Testis (tissue), 2 donors: ENCODE measurements at regions not wholly inside any gene's neighbourhood (a gene's known extent, or its start where the extent isn't known, plus 50 kb on each side); places are given as distances from the start of the nearest gene placed in this dataset.
"Not testable (repeated sequence)": the region's sequence is repeated elsewhere in the genome, so short reads cannot be mapped to it uniquely, and the experiment has no call there.

Source experiments
- DNase-seq: peaks from one replicate; pipeline ENCODE4 v3.0.0-alpha.2; 2019
- H3K27ac ChIP-seq, 2 donors: fragments of 200-600 bp; sonication (generic); one replicate each; pipeline ENCODE4 v1.5.1; 2019
- H3K27me3 ChIP-seq: fragments of 200-600 bp; sonication (generic); one replicate; pipeline ENCODE4 v1.5.1; 2019
- H3K36me3 ChIP-seq: fragments of 200-600 bp; sonication (generic); one replicate; pipeline ENCODE4 v1.5.1; 2017; ENCODE audit warnings: low read depth; ENCODE audit errors: missing control alignments
- H3K4me1 ChIP-seq: fragments of 200-600 bp; sonication (generic); one replicate; pipeline ENCODE4 v1.5.1; 2019
- H3K4me3 ChIP-seq, 2 donors: fragments of 200-600 bp; sonication (generic); one replicate each; pipeline ENCODE4 v1.5.1; 2017 to 2019
- H3K9me3 ChIP-seq: fragments of 200-600 bp; sonication (generic); one replicate; pipeline ENCODE4 v1.5.1; 2017
- POLR2A ChIP-seq: fragments of 450-650 bp; IDR thresholded peaks from one replicate; pipeline ENCODE4 v1.6.1; 2017; ENCODE audit warnings: antibody characterized with exemption, mild to moderate bottlenecking, moderate library complexity
- WGBS, 2 donors: methylation state at CpG; one replicate each; pipeline ENCODE4 v1.1.5; 2018; 5-methylcytosine and 5-hydroxymethylcytosine counted together
- intact Hi-C: fragments of 100-400 bp; cut with DNase I; formaldehyde crosslinking; loops from one replicate; pipeline ENCODE4 v1.15.1; 2023; ENCODE audit warnings: low total_unique reads
- TF ChIP-seq, protein P1 (sequence below), 3 experiments: fragments of 450-650 bp in 2 of 3; fragments of 200-600 bp in 1 of 3; sonication (generic) in 1 of 3; IDR thresholded peaks; one replicate each; pipeline ENCODE4 v1.5.1; 2016 to 2019; ENCODE audit warnings: antibody characterized with exemption in 3 of 3, mild to moderate bottlenecking in 2 of 3, moderate library complexity in 1 of 3

DNA sequence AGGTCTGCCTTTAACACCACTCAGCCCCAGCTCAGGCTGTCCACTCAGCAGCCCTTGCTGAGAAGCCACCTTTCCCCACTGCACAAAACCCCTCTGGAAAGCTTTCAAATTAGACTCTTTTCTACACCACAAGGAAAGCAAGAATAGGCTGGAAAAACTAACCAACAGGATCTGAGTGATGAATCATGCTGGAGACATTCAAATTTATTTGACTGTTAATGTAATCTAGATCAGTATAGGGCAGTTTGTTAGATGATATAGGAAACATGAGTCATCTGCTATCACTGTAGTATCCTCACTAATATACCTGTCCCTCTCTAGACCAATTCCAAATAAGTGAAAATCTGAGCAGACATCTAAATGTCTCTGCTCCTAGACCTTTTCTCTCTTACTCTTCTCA is 127.8 kb upstream of the PAM start:
- H3K27me3 ChIP-seq: no peaks in the 10 kb centered on the region
- intact Hi-C loops: no loop called here

DNA sequence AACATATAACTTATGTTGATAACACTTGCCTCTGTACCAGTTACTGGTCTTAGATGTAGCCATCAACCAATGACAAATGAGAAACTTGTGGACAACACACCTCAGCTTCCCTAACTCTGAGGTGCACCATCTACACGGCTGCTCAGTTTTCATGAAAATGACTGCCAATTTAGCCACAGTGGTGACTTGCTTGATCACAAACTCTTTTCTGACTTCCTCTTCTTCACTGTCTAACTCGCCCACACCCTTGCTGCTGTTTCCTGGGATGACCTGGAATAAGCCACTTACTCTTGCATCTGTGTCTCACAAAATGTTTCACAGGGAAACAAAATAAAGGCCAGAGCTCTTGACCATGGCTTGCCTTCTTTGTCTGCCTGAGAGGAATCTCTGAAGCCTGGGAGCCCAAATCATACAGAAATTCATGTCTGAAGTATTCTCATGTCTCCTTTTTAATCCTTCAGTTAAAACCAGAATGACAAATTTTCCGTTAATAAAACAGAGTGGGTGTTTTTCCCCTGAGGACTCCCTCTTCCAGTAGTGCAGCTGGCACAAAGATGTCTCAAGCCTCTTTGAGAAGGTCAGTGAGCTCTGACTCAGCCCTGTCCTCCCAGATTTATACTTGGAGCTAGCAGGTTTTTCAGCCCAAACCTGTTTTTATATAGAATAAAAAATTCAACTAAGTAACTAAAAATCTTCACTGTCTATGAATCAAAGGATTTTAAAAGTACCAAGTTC is 126.5 kb upstream of the PAM start:
- H3K9me3 ChIP-seq: no peaks in the 10 kb centered on the region
- H3K4me1 ChIP-seq: no peaks in the 10 kb centered on the region
- no peak for DNase-seq
- H3K4me3 ChIP-seq: no peak overlapping the region
- no peaks in the 10 kb centered on the region for H3K36me3 ChIP-seq
- no peak overlapping the region for H3K27ac ChIP-seq
- intact Hi-C loops: no loop called here
- H3K27me3 ChIP-seq: no peaks in the 10 kb centered on the region
- WGBS, 2 donors: 71 to 75% methylated on average over 3 of the region's 3 CpGs
- TF ChIP-seq, protein P1, sequence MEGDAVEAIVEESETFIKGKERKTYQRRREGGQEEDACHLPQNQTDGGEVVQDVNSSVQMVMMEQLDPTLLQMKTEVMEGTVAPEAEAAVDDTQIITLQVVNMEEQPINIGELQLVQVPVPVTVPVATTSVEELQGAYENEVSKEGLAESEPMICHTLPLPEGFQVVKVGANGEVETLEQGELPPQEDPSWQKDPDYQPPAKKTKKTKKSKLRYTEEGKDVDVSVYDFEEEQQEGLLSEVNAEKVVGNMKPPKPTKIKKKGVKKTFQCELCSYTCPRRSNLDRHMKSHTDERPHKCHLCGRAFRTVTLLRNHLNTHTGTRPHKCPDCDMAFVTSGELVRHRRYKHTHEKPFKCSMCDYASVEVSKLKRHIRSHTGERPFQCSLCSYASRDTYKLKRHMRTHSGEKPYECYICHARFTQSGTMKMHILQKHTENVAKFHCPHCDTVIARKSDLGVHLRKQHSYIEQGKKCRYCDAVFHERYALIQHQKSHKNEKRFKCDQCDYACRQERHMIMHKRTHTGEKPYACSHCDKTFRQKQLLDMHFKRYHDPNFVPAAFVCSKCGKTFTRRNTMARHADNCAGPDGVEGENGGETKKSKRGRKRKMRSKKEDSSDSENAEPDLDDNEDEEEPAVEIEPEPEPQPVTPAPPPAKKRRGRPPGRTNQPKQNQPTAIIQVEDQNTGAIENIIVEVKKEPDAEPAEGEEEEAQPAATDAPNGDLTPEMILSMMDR (IDR thresholded peaks at IDR 0.05): no peak
- TF ChIP-seq POLR2A: no peak

More for the DNA sequence above, 127.8 kb upstream of the PAM start:
- Histone ChIP-seq H3K4me3 (no peak overlapping the region), H3K27ac (no peak overlapping the region), H3K4me1 (no peaks in the 10 kb centered on the region), H3K36me3 (no peaks in the 10 kb centered on the region), H3K9me3 (no peaks in the 10 kb centered on the region)
- no peak for DNase-seq
- TF ChIP-seq, protein P1 (IDR thresholded peaks at IDR 0.05): no peak
- no peak for TF ChIP-seq POLR2A

DNA sequence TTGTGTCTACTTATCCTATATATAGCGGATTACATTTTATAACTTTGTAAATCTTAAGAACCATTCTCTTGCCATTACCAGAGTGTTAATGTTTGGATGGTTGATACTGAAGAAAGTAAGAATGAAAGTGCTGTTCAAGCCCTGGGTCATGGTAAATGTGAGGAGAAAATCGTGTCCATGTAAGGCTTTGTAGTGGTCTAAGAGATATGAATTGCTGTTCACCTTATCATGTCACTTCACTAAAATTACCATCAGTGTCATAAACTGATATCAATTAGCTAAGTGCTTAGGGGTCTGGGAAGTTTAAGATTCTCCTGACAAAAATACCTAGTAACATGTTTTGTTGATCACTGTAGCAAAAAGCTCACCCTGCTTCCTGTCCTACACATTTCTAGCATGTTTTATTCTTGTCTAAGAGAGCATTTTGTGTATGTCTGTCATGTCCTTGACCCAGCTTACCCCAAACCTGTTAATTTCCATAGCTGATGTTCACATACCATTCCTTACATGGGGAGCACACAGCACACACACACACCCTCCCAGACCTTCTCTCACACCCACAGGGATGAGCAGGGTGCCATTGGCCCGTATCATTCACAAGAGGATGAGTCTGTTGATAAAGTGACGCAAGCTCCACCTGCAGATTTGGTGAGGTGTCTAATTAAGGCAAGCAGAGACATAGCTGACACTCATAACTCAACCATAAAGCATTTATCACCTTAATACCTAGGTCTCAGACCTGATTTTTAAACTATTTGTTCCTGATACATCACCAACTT is 125.1 kb upstream of the PAM start:
- DNase-seq: no peak
- Histone ChIP-seq H3K4me1 (no peaks in the 10 kb centered on the region), H3K4me3 (no peak overlapping the region), H3K36me3 (no peaks in the 10 kb centered on the region), H3K27me3 (no peaks in the 10 kb centered on the region), H3K9me3 (no peaks in the 10 kb centered on the region), H3K27ac (no peak overlapping the region)
- TF ChIP-seq POLR2A: no peak
- TF ChIP-seq, protein P1 (IDR thresholded peaks at IDR 0.05): no peak
- WGBS, 2 donors: 76 to 92% methylated on average over 4 of the region's 4 CpGs
- intact Hi-C loops: no loop called here

DNA sequence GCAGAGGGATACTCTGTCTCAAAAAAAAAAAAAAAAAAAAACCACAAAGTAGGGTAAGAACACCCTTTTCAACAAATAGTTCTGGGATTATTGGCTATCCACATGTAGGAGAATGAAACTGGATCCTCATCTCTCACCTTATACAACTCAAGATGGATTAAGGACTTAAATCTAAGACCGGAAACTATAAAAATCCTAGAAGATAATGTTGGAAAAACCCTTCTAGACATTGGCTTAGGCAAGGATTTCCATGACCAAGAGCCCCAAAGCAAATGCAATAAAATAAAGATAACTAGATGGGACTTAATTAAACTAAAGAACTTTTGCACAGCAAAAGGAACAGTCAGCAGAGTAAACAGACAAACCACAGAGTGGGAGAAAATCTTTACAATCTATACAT is 119.7 kb upstream of the PAM start:
- H3K4me1 ChIP-seq: not testable (repeated sequence)

DNA sequence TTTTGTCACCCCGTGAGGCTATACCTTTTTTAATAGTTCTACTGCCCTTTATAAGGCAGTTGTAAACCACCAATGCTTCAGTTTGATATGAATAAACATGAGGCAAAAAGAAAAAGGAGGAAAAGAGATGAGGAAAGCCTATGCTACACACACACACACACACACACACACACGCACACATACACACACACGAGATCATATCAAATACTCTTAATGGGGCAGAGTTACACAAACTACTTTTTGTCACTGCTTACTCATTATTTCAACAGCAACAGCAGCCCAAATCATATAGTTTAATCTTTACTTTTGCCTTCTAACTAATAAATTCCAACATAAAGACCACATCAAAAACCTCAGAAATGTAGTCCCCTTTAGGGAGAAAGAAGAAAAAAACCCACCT is 116.8 kb upstream of the PAM start:
- H3K4me1 ChIP-seq: no peaks in the 10 kb centered on the region
- no peaks in the 10 kb centered on the region for H3K36me3 ChIP-seq
- no peaks in the 10 kb centered on the region for H3K27me3 ChIP-seq
- H3K4me3 ChIP-seq: no peak overlapping the region
- intact Hi-C loops: no loop called here
- no peak for DNase-seq
- H3K9me3 ChIP-seq: no peaks in the 10 kb centered on the region
- H3K27ac ChIP-seq: no peak overlapping the region
- no peak for TF ChIP-seq POLR2A
- TF ChIP-seq, protein P1 (IDR thresholded peaks at IDR 0.05): no peak
- WGBS, 2 donors: 76 to 86% methylated on average over 3 of the region's 3 CpGs

More for the DNA sequence above, 119.7 kb upstream of the PAM start:
- H3K27me3 ChIP-seq, DNase-seq, H3K4me3 ChIP-seq, H3K9me3 ChIP-seq, H3K36me3 ChIP-seq, intact Hi-C loops, H3K27ac ChIP-seq: not testable (repeated sequence)
- WGBS, 2 donors: 93 to 100% methylated on average over 1 of the region's 1 CpG
